Ishikawa (cell line): ENCODE measurements at regions not wholly inside any gene's neighbourhood (a gene's known extent, or its start where the extent isn't known, plus 50 kb on each side); places are given as distances from the start of the nearest gene placed in this dataset.

Experiments used
- CEBPB ChIP-seq: IDR thresholded peaks from 2 replicates; pipeline ENCODE4 v1.6.1; 2012
- EP300 ChIP-seq: IDR thresholded peaks from 2 replicates; pipeline ENCODE4 v1.6.1; 2012; ENCODE audit warnings: borderline replicate concordance
- FOXM1 ChIP-seq: IDR thresholded peaks from 2 replicates; pipeline ENCODE4 v1.6.1; 2012; ENCODE audit warnings: low read depth, borderline replicate concordance
- RAD21 ChIP-seq: IDR thresholded peaks from 2 replicates; pipeline ENCODE4 v1.6.1; 2012; ENCODE audit warnings: low read depth
- REST ChIP-seq: IDR thresholded peaks from 2 replicates; pipeline ENCODE4 v1.6.1; 2012; ENCODE audit warnings: low read depth, mild to moderate bottlenecking
- TAF1 ChIP-seq: IDR thresholded peaks from 2 replicates; pipeline ENCODE4 v1.6.1; 2012; ENCODE audit warnings: low read depth, mild to moderate bottlenecking
- TF ChIP-seq, protein P1 (sequence below): IDR thresholded peaks from 2 replicates; pipeline ENCODE4 v1.6.1; 2012

DNA sequence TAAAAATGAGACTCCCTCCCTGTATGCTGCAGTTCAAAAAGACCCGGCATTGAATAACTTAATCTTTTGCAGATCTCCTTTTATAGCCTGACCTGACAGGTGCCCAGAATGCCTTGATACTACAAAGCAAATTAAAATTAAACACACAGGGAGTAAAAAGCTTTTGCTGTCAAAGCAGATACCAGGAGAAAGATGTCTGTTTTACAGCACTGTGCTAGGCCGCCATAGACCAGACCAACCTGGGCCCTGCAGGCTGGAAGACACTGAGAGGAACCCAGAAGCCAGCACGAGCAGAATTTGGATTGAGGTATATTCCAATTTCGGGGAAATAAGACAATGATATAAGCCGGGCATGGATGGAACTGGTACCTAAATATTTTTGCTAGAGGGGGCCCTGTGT, 602.8 kb upstream of the SOX11 start:
- TF ChIP-seq CEBPB (no peak), TAF1 (no peak), RAD21 (no peak), FOXM1 (no peak), REST (no peak), EP300 (no peak)
- TF ChIP-seq, protein P1, sequence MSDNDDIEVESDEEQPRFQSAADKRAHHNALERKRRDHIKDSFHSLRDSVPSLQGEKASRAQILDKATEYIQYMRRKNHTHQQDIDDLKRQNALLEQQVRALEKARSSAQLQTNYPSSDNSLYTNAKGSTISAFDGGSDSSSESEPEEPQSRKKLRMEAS = no peak
